NCI-H2171 treated with DMSO at 0.1 percent for 48 hours (cell line): ENCODE measurements at regions not wholly inside any gene's neighbourhood (a gene's known extent, or its start where the extent isn't known, plus 50 kb on each side); places are given as distances from the start of the nearest gene placed in this dataset.
"Not testable (repeated sequence)": the region's sequence is repeated elsewhere in the genome, so short reads cannot be mapped to it uniquely, and the experiment has no call there.

ENCODE experiments used
- DNase-seq: peaks from one replicate; lab custom pipeline; 2025; lab: John Stamatoyannopoulos, UW

DNA sequence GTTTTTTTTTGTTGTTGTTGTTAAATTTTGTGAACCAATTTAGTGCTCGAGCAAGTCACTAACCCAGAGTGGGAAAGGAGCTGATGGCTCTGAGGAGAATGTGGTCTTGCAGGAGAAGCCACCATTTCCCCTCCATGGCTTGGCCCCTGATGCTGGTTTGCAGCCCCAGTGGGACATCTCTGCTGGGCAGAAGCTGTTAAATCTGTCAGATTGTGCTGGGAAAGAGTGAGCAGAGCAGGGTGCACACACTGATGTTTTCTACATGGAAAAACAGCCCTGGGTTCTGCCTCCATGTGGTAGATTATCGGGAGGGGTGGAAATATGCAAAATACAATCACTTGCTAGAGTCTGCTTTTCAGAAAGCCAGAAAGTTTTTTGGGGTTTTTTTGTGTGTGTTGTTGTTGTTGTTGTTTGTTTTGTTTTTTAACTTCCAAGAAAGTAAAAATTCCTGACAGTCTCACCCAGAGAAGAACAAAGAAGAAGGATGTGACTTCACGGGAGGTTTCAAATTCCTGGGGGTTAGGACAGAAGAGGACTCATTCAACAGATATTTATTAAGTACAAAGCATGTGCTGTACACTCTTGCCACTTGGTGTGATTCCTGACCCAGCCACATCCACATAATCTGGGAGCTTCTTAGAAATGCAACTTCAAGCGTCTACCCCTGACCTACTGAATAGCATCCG is 133.7 kb downstream of the FOXB1 start:
- DNase-seq: no peak

DNA sequence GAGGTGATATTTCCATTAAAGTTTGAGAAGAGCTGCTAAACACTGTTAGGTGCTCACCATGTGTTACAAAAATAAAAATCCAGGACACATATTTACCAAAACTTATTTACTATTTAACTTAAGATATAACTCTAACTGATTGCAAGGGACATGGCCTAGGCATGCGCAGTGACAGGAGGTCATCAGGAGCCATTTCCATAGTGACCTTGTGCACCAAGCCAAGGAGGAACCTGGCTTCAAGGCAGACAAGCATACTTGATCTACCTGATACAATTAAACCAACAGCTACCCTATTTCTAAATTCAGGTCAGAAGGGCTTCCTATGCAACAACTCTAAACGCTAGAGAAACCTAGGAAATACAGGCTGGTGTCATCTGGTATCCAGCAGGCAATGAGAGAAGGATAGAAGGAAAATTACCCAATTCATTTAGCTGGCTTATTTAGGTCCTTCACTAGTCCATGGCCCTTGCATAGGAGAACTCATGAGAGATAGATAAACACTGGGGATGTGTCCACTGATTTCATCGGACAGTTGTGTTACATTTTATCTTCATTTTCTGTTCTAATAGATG is 134.4 kb downstream of the FOXB1 start:
- no peak for DNase-seq

DNA sequence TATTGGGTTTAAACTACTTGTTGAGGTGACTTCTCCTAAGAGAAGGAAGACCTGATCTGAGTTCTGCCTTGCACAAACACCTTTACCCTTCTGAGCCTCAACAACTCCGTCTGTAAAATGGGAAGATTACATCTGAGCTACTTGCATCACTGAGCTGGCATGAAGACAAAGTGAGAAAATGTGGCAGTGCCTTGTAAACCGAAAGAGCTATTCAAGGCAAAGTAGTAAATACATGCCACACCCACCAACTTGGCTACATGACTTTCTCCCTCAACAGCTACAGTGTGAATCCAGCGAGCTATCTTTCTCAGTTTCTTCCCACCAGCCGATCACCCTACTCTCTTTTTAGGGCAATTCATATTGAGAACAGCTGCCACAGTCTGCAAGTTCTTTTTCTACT is 148.3 kb downstream of the FOXB1 start:
- DNase-seq: no peak

DNA sequence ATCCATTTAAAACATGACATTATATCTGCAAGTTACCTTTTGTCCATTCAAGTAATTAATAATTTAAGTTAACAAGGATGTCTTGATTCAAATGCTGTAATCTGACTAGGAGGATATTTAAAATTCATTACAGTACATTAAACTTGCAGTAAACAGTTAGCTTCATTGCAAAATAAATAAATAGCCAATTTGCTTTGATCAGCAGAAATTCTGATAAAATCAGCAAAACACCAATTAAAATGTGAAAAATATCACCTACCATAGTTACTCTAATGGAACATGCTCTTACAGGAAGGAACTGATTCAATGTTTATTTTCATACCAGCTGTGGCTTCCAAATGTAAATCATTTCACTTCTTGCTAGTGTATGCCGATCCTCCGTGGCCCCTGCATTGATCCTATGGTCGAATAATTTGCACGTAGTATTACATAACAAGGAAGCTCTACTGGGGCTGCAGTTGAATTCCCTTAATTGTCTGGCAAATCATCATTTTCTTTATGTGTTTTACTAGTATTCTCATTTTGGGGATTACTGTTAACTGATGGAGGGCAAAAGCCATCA is 150.7 kb downstream of the FOXB1 start:
- no peak for DNase-seq

DNA sequence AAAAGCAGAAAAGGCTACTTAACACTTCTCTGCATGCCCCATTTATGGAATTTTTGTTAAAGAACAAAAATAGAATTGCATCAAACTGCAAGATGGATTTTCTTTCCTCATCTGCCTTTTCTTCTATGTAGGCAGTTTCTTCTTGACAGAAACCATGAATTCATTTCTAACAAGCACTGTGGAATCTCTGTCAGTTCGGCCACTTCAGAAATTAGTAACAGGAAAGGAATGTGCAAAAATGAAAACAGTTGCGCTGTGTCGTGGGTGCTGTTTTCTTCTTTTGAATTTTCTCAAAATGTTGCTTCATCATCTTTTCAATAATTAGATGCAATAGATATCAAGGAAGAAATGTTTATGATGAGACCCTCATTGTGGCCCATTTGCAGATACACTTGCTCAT is 151.6 kb downstream of the FOXB1 start:
- DNase-seq: no peak

DNA sequence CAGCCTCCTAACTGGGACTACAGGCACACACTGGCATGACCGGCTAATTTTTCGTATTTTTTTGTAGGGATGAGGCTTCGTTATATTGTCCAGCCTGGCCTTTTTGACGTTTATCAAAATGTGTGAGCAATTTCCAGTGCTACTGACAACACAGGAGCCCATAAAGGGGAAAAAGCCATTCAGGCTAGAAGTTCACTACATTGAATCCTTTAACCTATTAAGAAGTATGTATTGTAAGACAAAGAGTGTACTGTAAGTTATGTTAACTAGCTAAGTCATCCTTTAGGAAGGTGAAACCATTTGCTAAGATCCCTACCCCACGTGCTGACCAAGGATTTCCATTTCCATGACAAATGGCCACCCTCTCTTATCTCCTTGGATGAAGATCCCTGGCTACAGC is 156.8 kb downstream of the FOXB1 start:
- no peak for DNase-seq

DNA sequence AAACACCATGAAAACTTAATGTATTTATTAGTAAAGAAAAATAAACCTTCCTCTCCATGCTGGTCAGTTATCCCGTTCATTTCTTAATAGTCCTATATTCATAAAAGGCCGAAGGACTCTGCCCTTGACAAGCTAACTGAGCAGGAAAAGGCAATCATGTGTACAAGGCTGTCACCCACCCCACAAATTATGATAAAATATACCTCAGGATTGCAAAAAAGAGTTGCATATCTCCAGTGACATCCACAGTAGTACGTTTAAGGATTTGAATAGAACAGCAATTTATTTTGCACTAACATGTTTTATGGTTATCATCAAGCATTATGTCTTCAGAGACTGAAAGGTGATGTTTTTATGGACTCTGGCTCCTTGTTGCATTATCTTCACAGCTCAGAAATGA is 157.6 kb downstream of the FOXB1 start:
- DNase-seq: no peak

DNA sequence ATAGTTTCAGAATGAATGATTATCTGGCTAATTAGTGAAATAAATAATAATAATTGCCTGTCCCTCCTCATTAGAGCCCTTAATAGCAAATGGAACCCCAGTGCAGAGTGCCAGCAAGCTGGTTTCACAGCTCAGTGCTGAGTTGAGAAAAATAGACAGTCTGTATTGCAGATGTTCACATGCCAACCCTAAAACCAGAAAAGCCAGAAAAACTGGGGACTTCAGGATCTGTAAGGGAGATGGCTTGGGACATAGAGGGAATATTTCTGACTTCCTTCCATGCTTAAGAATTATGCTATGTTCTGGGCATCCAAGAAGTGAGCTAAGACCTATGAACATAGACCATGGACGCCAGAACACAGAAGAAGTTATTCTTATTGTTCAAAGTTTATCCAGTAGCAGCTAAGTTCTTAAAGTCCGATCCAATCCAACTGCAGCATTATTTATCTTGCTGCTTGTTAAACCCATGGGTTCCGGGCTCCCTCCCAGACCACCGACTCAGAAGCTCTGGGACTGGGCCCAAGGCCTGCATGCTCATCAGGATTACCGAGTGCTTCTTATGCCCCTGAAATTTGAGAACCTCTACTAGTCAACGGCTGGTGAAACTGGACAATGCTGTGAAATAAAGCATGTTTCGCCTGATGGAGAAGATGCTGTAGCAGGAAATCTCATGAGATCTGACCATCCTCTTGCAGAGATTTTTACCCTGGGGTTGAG is 158.3 kb downstream of the FOXB1 start:
- DNase-seq: no peak

DNA sequence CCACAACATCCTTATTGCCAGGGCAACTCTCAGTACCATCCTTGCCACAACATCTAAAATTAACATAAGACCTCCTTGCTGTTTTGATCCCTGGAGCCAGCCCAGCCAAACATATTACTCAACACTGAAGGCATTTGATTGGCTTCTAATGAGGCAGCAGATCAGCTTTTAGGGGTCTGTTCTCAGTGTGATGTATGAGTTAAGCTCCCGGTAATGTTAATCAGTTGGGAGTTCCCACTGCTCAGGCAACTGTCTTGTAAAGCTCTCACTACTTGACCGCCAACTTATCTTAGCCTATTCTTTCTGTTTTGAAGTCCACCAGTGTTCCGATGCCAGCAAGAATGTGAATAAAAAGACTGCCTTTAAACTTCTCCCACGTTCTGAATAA is 158.9 kb downstream of the FOXB1 start:
- DNase-seq: no peak

DNA sequence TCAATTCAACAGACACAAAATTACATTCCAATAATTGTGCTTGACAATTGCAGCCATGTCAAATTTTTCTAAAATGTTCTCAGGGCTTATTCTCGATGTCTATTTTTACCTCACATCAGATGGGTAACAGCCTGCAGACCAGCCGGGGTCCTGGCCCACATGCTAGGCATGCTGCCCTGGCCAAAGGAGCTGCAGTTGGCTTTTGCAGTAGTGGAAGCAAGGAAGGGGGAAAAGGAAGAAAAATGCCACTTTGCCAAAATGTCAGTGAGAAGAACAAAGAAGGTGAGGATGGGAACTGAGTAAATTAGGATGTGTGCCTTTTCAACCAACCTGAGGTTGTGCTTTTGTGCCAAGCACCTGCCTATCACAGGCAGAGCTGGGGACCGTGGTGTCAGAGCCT is 161.0 kb downstream of the FOXB1 start:
- DNase-seq: no peak

DNA sequence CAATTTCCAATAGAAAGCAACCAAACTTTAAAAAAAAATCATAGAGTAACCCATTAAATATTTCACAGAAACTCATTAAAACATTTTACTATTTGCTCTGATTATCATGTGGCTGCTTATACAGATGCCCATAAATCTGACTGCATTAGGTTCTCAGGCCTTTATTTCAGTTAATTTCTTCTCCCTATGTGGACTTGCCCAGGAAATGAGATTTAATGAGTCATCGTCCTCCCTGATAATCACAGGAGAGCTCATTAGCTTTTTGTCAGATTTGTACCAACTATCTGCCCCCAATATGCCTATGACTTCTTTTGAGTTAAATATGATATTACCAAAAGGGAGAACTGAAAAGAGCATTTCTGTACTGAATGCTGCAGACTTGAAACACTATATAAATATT is 168.0 kb downstream of the FOXB1 start:
- no peak for DNase-seq

DNA sequence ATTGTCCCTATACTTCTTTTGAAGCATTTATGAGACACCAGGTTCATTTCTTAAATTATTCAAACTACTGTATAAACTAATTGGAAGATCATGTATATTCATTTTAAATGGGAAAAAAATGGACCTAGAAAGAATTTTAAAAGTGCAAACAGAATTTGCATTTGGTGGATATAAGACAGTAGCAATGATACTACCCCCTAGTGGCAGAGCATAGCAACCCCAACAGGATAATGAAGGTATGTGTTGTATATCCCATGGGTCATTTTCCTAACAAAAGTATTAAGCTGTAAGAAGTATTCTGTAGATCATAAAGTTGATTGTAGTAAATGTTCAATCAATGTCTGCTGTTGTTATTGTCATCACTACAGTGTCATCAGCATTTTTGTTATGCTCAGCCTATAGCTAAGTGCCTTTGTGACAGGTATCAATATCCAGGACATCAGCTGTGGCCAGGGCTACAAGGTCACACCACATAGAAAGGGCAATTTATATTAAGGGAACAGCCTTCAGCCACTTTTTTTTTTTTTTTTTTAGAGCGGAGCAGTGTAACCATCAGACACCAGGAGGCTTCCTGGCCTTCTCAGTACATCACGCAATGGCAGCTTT is 175.8 kb downstream of the FOXB1 start:
- peak; percentile 19 for DNase-seq

DNA sequence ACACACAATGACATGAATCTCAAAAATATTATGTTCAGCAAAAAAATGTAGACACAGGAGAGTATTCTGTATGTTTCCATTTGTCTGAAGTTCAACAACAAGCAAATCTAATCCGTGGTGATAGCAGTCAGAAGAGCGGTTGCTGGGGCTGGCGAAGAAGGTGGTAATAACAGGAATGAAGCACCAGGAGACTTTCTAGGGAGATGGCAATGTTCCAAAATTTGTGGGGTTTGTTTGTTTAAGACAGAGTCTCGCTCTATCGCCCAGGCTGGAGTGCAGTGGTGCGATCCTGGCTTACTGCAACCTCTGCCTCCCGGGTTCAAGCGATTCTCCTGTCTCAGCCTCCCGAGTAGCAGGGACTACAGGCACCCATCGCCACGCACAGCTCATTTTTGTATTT is 177.8 kb downstream of the FOXB1 start:
- DNase-seq: not testable (repeated sequence)

DNA sequence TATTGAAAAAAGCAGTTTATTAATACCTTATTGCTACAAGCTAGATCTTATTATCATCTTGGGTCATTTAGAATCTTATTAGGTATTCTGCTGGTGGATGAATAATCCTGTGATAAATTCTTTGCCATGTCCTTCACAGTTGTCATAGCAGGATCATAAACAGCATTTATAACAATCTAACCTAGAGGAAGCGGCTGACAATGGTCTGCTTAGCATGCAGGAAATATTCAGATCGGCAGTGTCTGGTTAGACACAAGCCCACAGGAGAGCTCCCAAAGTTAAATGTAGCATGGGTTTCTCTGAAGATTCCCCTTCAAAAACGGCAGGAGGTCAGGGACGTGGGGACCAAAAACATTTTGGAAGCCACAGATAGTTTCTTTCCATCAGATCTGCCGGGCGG is 179.3 kb downstream of the FOXB1 start:
- DNase-seq: no peak

DNA sequence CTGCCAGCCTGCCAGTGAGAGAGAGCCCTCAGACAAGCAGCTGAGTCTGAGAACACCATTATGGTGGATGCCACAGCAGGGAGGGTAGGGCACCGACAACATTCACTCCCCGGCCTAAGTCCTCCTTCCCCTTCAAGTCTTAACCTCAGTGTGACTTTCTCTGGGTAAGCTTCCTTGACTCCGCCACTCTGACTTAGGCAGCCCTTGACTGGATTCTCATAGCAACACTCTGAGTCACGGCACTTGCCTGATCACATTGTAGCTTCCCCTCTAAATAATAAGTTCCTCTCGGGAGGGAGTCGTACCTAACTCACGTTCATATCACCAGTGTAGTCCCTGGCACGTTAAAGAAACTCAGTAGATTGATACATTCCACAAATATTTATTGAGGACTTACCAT is 180.5 kb downstream of the FOXB1 start:
- DNase-seq: no peak

DNA sequence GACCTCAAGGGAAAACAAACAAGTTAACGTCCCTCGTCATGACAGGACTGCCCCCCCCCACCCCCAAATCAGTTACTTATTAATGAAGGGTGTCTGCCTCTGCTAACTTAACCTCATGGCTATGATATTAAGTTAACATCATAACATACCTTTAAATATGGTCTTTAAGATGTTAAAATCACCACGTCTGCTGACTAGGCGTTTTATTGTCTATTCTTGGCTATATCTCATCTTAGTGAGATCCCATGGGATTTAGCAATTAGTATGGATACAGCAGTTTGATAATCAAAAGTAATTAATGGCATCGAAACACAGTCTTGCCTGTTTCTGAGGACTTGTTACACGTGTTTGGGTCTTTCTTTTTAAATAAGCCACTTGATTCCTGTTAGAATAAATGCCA is 186.9 kb downstream of the FOXB1 start:
- DNase-seq: no peak

DNA sequence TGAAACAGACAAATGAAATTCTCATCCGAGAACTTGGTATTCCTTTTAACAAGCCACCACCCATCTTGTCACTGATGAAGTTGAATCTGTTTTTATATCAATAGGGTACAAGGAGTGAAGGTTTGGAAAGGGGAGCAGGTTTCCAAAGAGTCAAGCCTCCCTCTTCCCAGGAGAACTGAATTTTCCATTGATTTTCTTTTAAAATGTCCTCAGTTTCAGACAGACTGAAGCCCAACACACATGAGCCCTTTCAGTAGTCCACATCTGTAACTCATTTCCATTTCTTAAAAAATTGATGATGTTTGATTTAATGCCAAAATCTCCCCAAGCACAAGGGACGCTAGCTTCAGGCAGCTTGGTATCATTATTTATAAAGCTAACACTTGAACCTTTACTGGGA is 187.7 kb downstream of the FOXB1 start:
- DNase-seq: no peak

DNA sequence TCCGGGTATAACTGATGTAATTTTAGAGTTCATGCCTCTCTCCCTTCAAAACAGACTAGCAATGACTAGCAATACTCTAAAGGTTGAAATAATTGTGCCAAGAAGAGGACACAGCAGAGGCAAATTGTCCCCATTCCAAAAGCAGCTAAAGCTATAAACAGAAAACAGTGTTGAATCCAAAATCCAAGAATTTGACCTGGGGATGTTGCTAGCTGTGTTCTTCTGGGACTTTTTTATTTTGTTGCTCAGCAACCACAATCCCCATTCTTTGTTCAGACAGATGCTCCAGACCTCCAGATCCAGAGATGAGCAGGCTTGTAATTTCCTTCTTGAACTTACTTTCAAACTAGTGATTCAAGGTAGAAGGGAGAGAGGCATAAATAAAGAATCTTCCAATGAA is 191.5 kb downstream of the FOXB1 start:
- no peak for DNase-seq

DNA sequence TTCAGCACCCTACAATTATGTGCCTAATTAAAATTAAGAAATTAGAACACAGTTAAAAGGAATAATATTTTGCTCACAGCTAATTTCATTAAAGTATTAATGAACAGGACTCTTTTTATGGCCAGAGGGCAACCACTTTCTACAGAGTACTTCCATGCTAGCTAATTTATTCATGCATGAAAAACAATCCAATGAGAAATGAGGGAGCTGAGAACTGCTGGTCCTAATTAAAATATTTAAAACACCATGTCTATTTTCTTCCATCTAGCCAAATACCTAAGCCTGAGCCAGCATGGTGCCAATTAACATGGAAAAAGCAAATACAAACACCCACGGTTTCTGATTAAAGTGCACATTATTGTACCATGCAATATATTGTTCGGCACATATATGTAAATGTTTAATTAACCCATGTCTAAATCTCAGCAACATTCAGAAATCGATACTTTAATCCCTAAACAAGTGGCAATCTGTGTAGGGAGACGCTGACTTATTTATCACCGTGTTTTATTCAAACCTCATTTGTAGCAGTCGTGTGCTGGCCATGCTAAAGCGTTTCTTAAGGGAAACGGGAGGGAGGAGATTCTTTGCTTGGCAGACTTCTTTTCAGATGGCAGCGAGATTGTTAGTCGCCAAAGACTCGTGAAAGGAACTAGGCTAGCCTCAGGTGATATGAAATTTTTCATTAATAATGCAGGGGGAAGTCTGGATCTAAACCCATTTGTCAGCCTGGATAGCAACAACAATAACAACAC is 193.5 kb downstream of the ANXA2 start:
- no peak for DNase-seq

DNA sequence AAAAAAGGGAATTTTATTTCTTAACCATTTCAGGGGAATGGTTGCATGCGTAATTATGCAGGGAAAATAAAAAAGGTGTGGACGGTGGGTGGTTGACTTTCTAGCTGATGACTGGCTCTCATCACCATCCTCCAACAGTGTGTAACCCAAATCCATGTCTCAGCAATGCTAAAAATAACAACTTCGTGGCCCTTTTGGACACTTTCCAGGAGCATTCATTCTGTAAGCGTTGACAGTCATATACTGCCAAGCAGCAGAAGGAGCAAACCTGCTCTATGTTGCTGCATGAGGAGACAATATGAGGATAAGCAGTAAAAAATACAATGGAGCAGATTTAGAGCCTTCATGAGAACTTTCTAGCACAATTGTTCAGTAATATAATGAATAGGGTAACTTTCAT is 189.1 kb downstream of the ANXA2 start:
- no peak for DNase-seq

DNA sequence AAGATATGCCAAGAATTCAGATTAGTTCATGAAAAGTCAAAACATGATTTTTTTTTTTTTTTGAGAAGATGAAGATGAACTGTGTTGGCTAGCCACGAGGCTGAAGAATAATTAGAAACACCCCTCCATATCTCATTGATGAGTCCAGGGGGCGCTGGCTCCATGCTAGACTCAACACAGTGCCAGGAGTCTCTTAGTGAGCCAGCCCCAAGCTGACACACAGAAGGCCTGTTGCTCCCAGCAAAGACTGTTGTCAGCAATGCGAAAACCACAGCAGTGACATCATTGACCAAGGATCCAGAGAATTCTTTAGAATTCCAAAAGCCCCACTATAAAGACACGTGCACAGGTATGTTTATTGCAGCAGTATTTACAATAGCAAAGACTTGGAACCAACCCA is 185.2 kb downstream of the ANXA2 start:
- DNase-seq: no peak

DNA sequence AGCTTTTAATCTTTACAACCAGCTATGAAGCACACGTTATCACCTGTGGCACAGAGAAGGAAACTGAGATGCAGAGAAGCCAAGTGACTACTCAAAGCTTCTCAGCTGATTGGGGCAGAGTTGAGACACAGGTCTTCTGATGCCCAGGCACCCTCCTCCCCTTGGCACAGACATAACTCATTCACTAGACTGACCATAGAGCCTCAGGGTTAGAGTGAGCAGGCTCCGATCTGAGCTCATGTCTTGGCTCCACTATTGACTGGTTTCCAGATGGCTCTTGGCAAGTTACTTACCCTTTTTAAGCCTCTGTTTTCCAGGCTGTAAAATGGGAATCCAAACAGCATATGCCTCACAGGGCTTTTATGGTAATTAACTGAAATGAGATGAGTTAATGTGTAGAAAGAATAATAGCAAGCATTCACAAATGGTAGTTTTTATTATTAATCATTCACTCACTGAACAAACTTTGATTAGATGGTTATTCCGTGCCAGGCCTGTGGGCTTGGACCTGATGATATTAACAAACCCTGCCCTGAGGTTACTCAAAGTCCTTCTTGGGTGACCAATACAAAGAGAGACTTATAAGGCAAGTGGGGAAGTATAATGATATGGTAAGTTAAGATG is 184.3 kb downstream of the ANXA2 start:
- no peak for DNase-seq
